ENCODE measurements at regions not wholly inside any gene's neighbourhood (a gene's known extent, or its start where the extent isn't known, plus 50 kb on each side); places are given as distances from the start of the nearest gene placed in this dataset.

DNA sequence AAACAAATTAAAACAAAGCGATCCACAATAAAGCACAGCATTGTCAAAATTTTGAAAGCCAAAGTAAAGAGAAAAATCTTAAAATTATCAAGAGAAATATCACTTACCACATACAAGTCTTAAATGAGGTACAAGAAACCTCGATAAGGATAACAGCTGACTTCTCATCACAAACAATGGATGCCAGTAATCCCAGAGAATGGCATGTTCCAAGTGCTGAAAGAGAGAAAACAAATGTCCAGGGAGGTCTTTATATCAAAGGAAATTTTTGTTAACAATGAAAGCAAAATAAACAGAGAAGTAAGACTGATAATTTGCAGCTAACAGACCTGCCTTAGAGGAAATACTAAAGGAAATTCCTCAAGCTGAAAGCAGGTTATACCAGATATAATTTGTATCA lies 460.4 kb upstream of the HS3ST1 start:
- Histone ChIP-seq H3K9me3 (ENCODE audit: control insufficient read depth in 1 of 2, insufficient read depth in 1 of 2, low read length in 2 of 2) (no peaks in the 10 kb centered on the region), H3K4me3 (ENCODE audit: low read length) (no peak overlapping the region), H3K4me1 (ENCODE audit: insufficient read depth, low read length) (no peaks in the 10 kb centered on the region), H3K27ac (ENCODE audit: low read depth in 1 of 2, low read length in 2 of 2) (no peak overlapping the region), H3K36me3 (ENCODE audit: insufficient read depth, low read length) (no peaks in the 10 kb centered on the region), H3K27me3 (ENCODE audit: control insufficient read depth in 1 of 2, insufficient read depth in 2 of 2, low read length in 2 of 2) (no peaks in the 10 kb centered on the region)
- no peak for DNase-seq
- ChIA-PET CTCF (no interaction called here), POLR2A (no interaction called here)
- Mint-ChIP-seq H3K36me3 (ENCODE audit: low read depth) (no peaks in the 10 kb centered on the region), H3K27me3 (peaks cover 3% of the 10 kb centered on the region), H3K27ac (no peak overlapping the region), H3K4me1 (ENCODE audit: low read depth) (no peaks in the 10 kb centered on the region), H3K4me3 (no peak overlapping the region), H3K9me3 (peaks cover 6% of the 10 kb centered on the region)
- TF ChIP-seq, protein P1, sequence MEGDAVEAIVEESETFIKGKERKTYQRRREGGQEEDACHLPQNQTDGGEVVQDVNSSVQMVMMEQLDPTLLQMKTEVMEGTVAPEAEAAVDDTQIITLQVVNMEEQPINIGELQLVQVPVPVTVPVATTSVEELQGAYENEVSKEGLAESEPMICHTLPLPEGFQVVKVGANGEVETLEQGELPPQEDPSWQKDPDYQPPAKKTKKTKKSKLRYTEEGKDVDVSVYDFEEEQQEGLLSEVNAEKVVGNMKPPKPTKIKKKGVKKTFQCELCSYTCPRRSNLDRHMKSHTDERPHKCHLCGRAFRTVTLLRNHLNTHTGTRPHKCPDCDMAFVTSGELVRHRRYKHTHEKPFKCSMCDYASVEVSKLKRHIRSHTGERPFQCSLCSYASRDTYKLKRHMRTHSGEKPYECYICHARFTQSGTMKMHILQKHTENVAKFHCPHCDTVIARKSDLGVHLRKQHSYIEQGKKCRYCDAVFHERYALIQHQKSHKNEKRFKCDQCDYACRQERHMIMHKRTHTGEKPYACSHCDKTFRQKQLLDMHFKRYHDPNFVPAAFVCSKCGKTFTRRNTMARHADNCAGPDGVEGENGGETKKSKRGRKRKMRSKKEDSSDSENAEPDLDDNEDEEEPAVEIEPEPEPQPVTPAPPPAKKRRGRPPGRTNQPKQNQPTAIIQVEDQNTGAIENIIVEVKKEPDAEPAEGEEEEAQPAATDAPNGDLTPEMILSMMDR (IDR thresholded peaks at IDR 0.05) = no peak
- intact Hi-C loops (cut with DNase I, micrococcal nuclease) = no loop called here
- ATAC-seq (ENCODE audit: poor library complexity) = no peak

DNA sequence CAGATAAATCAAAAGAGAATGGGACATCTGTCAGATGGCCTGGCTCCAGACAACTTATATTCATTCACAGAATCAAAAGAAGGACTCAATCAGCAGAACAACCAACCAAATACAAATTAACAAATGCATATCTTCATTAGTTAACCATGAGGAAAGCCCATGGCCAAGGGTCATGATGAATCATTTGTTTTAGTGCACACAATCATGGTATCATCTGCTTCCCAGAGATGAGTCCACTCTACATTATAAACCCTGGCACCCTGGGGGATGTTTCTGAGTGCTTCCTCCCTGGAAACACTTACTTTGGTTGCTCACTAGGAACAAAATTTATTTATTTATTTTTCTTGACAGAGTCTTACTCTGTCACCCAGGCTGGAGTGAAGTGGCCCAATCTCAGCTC lies 453.3 kb upstream of the HS3ST1 start:
- TF ChIP-seq, protein P1 (IDR thresholded peaks at IDR 0.05) = no peak
- ATAC-seq (ENCODE audit: poor library complexity) (no peak), DNase-seq (no peak)
- Mint-ChIP-seq H3K27me3 (peaks cover 3% of the 10 kb centered on the region), H3K27ac (no peak overlapping the region), H3K4me1 (ENCODE audit: low read depth) (no peaks in the 10 kb centered on the region), H3K9me3 (no peaks in the 10 kb centered on the region), H3K36me3 (ENCODE audit: low read depth) (no peaks in the 10 kb centered on the region), H3K4me3 (no peak overlapping the region)
- no peak overlapping the region for H3K4me3 ChIP-seq (ENCODE audit: low read length)
- intact Hi-C loops (cut with DNase I, micrococcal nuclease) = no loop called here
- no peaks in the 10 kb centered on the region for H3K4me1 ChIP-seq (ENCODE audit: insufficient read depth, low read length)
- no peaks in the 10 kb centered on the region for H3K36me3 ChIP-seq (ENCODE audit: insufficient read depth, low read length)
- no peak overlapping the region for H3K27ac ChIP-seq (ENCODE audit: low read depth in 1 of 2, low read length in 2 of 2)
- POLR2A ChIA-PET = no interaction called here
- CTCF ChIA-PET = no interaction called here
- no peaks in the 10 kb centered on the region for H3K27me3 ChIP-seq (ENCODE audit: control insufficient read depth in 1 of 2, insufficient read depth in 2 of 2, low read length in 2 of 2)
- no peaks in the 10 kb centered on the region for H3K9me3 ChIP-seq (ENCODE audit: control insufficient read depth in 1 of 2, insufficient read depth in 1 of 2, low read length in 2 of 2)

DNA sequence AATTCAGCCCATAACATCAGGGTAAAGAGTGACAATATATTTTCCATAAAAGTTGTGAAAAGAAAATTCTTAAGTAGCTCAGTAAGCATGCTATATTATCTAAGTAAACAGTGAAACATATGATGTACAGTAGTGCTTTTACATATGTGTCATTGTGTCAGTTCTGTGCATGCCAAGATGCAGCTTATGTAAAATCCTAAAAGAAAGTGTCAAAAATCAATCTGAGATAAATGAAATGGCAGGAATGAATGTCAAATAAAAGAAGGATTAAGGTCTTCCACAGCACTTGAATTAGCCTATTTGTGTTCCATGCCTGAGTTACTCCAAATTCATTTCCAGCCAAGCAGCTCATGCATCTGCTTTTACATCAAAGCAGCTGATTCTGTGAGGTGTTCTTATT lies 452.7 kb upstream of the HS3ST1 start:
- DNase-seq (no peak), ATAC-seq (ENCODE audit: poor library complexity) (no peak)
- Histone ChIP-seq H3K36me3 (ENCODE audit: insufficient read depth, low read length) (no peaks in the 10 kb centered on the region), H3K27ac (ENCODE audit: low read depth in 1 of 2, low read length in 2 of 2) (no peak overlapping the region), H3K4me3 (ENCODE audit: low read length) (no peak overlapping the region), H3K9me3 (ENCODE audit: control insufficient read depth in 1 of 2, insufficient read depth in 1 of 2, low read length in 2 of 2) (no peaks in the 10 kb centered on the region), H3K4me1 (ENCODE audit: insufficient read depth, low read length) (no peaks in the 10 kb centered on the region), H3K27me3 (ENCODE audit: control insufficient read depth in 1 of 2, insufficient read depth in 2 of 2, low read length in 2 of 2) (no peaks in the 10 kb centered on the region)
- peaks cover 3% of the 10 kb centered on the region for H3K9me3 Mint-ChIP-seq
- no peaks in the 10 kb centered on the region for H3K36me3 Mint-ChIP-seq (ENCODE audit: low read depth)
- H3K4me3 Mint-ChIP-seq = no peak overlapping the region
- intact Hi-C loops (cut with DNase I, micrococcal nuclease) = no loop called here
- TF ChIP-seq, protein P1 (IDR thresholded peaks at IDR 0.05) = no peak
- no peaks in the 10 kb centered on the region for H3K4me1 Mint-ChIP-seq (ENCODE audit: low read depth)
- peaks cover 3% of the 10 kb centered on the region for H3K27me3 Mint-ChIP-seq
- H3K27ac Mint-ChIP-seq = no peak overlapping the region
- CTCF ChIA-PET = no interaction called here
- POLR2A ChIA-PET = no interaction called here
